Ovary (tissue), 7 donors: ENCODE measurements at regions not wholly inside any gene's neighbourhood (a gene's known extent, or its start where the extent isn't known, plus 50 kb on each side); places are given as distances from the start of the nearest gene placed in this dataset.

Experiments
- DNase-seq, 5 donors: peaks; one replicate each; pipeline ENCODE4 v3.0.0-alpha.2; 2019 to 2020
- H3K27ac ChIP-seq, 2 donors: fragments of 200-600 bp; one replicate each; pipeline versions ENCODE4 v1.5.1 to v1.8.0; 2019 to 2022
- H3K27me3 ChIP-seq: fragments of 200-600 bp; one replicate; pipeline ENCODE4 v1.8.0; 2022
- H3K36me3 ChIP-seq: fragments of 200-600 bp; sonication (generic); one replicate; pipeline ENCODE4 v1.5.1; 2019
- H3K4me1 ChIP-seq: one replicate; pipeline ENCODE4 v1.8.1; 2013; ENCODE audit warnings: mild to moderate bottlenecking, moderate library complexity; ENCODE audit not compliant: insufficient read depth
- H3K4me3 ChIP-seq: fragments of 200-600 bp; sonication (generic); one replicate; pipeline ENCODE4 v1.5.1; 2017
- H3K9me3 ChIP-seq, 2 donors: fragments of 200-600 bp in 1 of 2; sonication (generic) in 1 of 2; one replicate each; pipeline versions ENCODE4 v1.5.1 to v1.8.1; 2013 to 2019; ENCODE audit warnings: mild to moderate bottlenecking in 1 of 2, moderate library complexity in 1 of 2
- EP300 ChIP-seq: sonication (generic); formaldehyde crosslinking; IDR thresholded peaks from one replicate; pipeline ENCODE4 v1.6.1; 2017; ENCODE audit warnings: antibody characterized with exemption
- POLR2A ChIP-seq: fragments of 450-650 bp; IDR thresholded peaks from one replicate; pipeline ENCODE4 v1.6.1; 2017; ENCODE audit warnings: antibody characterized with exemption, mild to moderate bottlenecking, moderate library complexity
- WGBS, 3 donors: extraction: QIAGEN DNeasy Blood & Tissue Kit in 1 of 3; methylation state at CpG; one replicate each; pipeline versions ENCODE4 v1.1.5 to v1.1.7; 2013 to 2017; 5-methylcytosine and 5-hydroxymethylcytosine counted together
- intact Hi-C, 4 donors: fragments of 100-400 bp; cut with DNase I; formaldehyde crosslinking; loops; one replicate each; pipeline versions ENCODE4 v1.11.0 to v1.15.1; 2022 to 2023
- TF ChIP-seq, protein P1 (sequence below), 3 donors: fragments of 450-650 bp in 2 of 3; fragments of 200-600 bp in 1 of 3; IDR thresholded peaks; one replicate each; pipeline versions ENCODE4 v1.5.1 to v1.8.0; 2016 to 2022; ENCODE audit warnings: antibody characterized with exemption in 3 of 3, mild to moderate bottlenecking in 1 of 3
- donor health status: DM: no; HTN: no; CAD: no; lungs with moderate emphysema.
- donor health status: DM: no; HTN: no; CAD: no.
- donor health status: Bipolar disorder and iron deficiency.
- donor health status: DM: no; HTN: no; CAD: no.
- donor health status: DM: yes; HTN: yes; CAD: no.

DNA sequence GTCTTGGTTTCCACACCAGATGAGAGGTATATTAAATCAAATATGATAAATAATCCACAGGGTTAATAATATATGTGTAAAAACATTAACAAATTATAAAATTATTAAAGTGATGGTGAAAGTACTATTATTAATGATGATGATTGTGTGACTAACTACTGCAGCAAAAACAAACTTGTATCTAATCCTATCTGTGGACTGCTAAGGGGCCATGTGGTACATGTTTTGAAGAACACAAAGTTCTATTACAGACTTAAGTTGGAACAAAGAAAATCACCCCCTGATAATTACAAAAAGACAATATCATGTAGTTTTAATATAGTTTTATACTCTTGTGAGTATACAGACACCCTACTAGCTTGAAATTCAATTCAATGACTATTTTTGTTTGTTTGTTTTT is 504.2 kb upstream of the NBEA start:
- no peaks in the 10 kb centered on the region for H3K27me3 ChIP-seq
- DNase-seq = no peak
- TF ChIP-seq POLR2A (no peak), EP300 (no peak)
- TF ChIP-seq, protein P1, sequence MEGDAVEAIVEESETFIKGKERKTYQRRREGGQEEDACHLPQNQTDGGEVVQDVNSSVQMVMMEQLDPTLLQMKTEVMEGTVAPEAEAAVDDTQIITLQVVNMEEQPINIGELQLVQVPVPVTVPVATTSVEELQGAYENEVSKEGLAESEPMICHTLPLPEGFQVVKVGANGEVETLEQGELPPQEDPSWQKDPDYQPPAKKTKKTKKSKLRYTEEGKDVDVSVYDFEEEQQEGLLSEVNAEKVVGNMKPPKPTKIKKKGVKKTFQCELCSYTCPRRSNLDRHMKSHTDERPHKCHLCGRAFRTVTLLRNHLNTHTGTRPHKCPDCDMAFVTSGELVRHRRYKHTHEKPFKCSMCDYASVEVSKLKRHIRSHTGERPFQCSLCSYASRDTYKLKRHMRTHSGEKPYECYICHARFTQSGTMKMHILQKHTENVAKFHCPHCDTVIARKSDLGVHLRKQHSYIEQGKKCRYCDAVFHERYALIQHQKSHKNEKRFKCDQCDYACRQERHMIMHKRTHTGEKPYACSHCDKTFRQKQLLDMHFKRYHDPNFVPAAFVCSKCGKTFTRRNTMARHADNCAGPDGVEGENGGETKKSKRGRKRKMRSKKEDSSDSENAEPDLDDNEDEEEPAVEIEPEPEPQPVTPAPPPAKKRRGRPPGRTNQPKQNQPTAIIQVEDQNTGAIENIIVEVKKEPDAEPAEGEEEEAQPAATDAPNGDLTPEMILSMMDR (IDR thresholded peaks at IDR 0.05) = no peak
- no peak overlapping the region for H3K27ac ChIP-seq
- intact Hi-C loops = no loop called here
- no peaks in the 10 kb centered on the region for H3K9me3 ChIP-seq
- H3K4me3 ChIP-seq = no peak overlapping the region
- no peaks in the 10 kb centered on the region for H3K4me1 ChIP-seq
- H3K36me3 ChIP-seq = no peaks in the 10 kb centered on the region

DNA sequence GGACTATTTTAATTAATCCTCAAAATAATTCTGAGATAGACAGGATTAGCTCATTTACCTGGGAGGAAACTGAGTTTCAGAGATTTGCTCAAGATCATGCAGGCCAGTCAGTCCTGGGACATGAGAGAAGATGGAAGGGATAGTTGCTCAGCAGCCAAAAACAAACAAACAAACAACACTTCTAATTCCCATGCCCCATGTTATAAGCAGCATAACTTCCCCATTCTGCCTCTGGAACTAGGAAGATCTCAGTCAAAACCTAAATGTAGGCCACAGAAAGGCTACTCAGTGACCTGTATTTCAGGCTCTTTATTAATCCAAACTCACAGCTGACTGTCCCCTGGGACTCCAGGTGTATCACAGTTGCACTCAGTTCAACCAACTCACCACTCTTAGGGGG is 489.2 kb upstream of the NBEA start:
- H3K27ac ChIP-seq = no peak overlapping the region
- no peaks in the 10 kb centered on the region for H3K4me1 ChIP-seq
- H3K27me3 ChIP-seq = no peaks in the 10 kb centered on the region
- TF ChIP-seq POLR2A (no peak), EP300 (no peak)
- TF ChIP-seq, protein P1 (IDR thresholded peaks at IDR 0.05) = no peak
- no peaks in the 10 kb centered on the region for H3K36me3 ChIP-seq
- intact Hi-C loops = no loop called here
- H3K9me3 ChIP-seq = no peaks in the 10 kb centered on the region
- no peak for DNase-seq
- H3K4me3 ChIP-seq = no peak overlapping the region

DNA sequence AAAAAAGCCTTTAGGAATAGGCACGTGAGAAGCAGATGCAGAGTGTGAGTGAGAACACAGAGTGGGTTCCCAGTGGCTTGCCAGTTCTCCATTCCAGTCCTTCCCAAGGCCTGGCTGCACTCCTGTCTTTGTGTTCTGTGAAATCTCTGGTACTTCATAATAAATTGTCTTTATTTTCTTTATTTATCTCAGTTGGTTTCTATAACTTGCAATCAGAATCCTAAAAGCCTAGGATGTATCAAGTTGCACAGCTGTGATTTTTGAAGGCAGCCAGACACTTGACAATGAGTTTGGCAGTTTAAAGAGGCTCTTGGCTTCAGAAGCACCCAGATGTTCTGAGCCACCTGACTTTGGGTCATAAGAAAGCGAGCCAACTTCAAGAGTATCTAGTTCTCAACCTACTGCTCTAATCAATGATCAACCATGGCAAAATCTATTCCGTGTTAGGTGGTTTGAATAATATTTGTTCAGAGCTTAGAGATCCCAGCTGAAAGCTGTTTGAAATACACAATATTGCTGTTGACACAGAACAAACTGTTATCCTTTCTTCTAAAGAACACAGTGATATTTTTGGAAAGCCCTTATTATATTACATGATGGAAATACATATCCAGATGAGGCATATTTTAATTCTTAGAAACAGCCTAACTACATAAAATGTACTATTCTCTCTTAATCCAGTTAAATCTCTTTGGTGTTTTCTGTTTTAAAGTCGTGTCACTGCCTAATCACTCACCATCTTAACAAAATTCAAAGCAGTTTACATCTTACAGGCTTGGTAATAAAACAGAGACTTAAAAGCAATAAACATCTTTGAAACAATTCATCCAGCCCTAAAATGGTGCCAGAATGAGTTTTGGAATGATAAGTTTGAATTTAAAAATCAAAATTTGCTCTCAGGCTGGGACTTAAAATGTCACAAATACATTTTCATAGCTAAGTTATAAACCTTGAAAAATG is 483.0 kb upstream of the NBEA start:
- Histone ChIP-seq H3K27ac (peak overlapping the region in 1 of 2 donors; percentile 27), H3K27me3 (no peaks in the 10 kb centered on the region), H3K36me3 (no peaks in the 10 kb centered on the region), H3K9me3 (no peaks in the 10 kb centered on the region), H3K4me3 (no peak overlapping the region), H3K4me1 (no peaks in the 10 kb centered on the region)
- WGBS, 3 donors = 8 to 18% (median 12%) methylated on average over 4 of the region's 4 CpGs
- intact Hi-C loops = no loop called here
- peak in 3 of 5 donors; percentile 12 to 36 (median 16) for DNase-seq
- no peak for TF ChIP-seq POLR2A
- TF ChIP-seq, protein P1 (IDR thresholded peaks at IDR 0.05) = no peak
- TF ChIP-seq EP300 = no peak

DNA sequence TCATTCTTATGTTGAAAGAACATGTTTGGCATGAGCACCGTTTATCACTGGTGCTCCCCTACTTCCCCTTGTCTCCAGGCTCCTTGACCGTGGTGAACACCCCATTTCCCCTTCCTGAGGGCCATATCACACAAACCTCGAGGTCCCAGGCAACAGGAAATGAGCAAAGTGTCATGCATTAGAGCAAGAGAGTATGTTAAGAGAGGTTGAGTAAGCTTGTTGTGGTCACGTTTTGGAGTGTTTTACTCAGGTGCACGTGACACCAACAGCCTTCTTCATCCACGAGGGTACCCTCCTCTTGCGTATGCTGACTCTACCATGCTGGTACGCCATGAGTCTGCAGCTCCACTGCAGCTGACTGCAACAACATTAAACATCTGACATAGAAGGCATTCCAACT is 482.2 kb upstream of the NBEA start:
- Histone ChIP-seq H3K27me3 (no peaks in the 10 kb centered on the region), H3K4me1 (no peaks in the 10 kb centered on the region), H3K27ac (no peak overlapping the region), H3K9me3 (no peaks in the 10 kb centered on the region), H3K36me3 (no peaks in the 10 kb centered on the region), H3K4me3 (no peak overlapping the region)
- TF ChIP-seq EP300 (no peak), POLR2A (no peak)
- TF ChIP-seq, protein P1 (IDR thresholded peaks at IDR 0.05) = no peak
- intact Hi-C loops = no loop called here
- no peak for DNase-seq
- WGBS, 3 donors = 52 to 59% (median 53%) methylated on average over 8 of the region's 8 CpGs
